ENCODE measurements at regions not wholly inside any gene's neighbourhood (a gene's known extent, or its start where the extent isn't known, plus 50 kb on each side); places are given as distances from the start of the nearest gene placed in this dataset.

- no peak for TF ChIP-seq CTCF (IDR thresholded peaks at IDR 0.05; ENCODE audit: insufficient read depth, low read depth, low read length)
Observed at GRCh38 chr12:60195483-60195882, 599.7 kb downstream of the SLC16A7 start.

GRCh38 chr12:60196366-60196765 is 600.5 kb downstream of the SLC16A7 start:
- TF ChIP-seq CTCF (IDR thresholded peaks at IDR 0.05; ENCODE audit: insufficient read depth, low read depth, low read length) = no peak
- no peak for DNase-seq (ENCODE audit: low read depth)
- H3K4me3 ChIP-seq (ENCODE audit: low read depth, low read length) = no peak overlapping the region

More at GRCh38 chr12:60195483-60195882, 599.7 kb downstream of the SLC16A7 start:
- H3K4me3 ChIP-seq (ENCODE audit: low read depth, low read length) = no peak overlapping the region
- no peak for DNase-seq (ENCODE audit: low read depth)

- DNase-seq (ENCODE audit: low read depth) = peak; percentile 62
- no peak for TF ChIP-seq CTCF (IDR thresholded peaks at IDR 0.05; ENCODE audit: insufficient read depth, low read depth, low read length)
- H3K4me3 ChIP-seq (ENCODE audit: low read depth, low read length) = no peak overlapping the region
Observed at GRCh38 chr12:60197589-60197988, 601.8 kb downstream of the SLC16A7 start.

- peak; percentile 25 for DNase-seq (ENCODE audit: low read depth)
- TF ChIP-seq CTCF (IDR thresholded peaks at IDR 0.05; ENCODE audit: insufficient read depth, low read depth, low read length) = no peak
- H3K4me3 ChIP-seq (ENCODE audit: low read depth, low read length) = no peak overlapping the region
Observed at GRCh38 chr12:60201891-60202290, 606.1 kb downstream of the SLC16A7 start.

- H3K4me3 ChIP-seq (ENCODE audit: low read depth, low read length) = no peak overlapping the region
- DNase-seq (ENCODE audit: low read depth) = no peak
- TF ChIP-seq CTCF (IDR thresholded peaks at IDR 0.05; ENCODE audit: insufficient read depth, low read depth, low read length) = no peak
Observed at GRCh38 chr12:60205500-60205899, 609.7 kb downstream of the SLC16A7 start.

- no peak for TF ChIP-seq CTCF (IDR thresholded peaks at IDR 0.05; ENCODE audit: insufficient read depth, low read depth, low read length)
- DNase-seq (ENCODE audit: low read depth) = no peak
- H3K4me3 ChIP-seq (ENCODE audit: low read depth, low read length) = no peak overlapping the region
Observed at GRCh38 chr12:60209521-60209920, 613.7 kb downstream of the SLC16A7 start.

GRCh38 chr12:60209933-60210332 is 614.1 kb downstream of the SLC16A7 start:
- no peak for TF ChIP-seq CTCF (IDR thresholded peaks at IDR 0.05; ENCODE audit: insufficient read depth, low read depth, low read length)
- DNase-seq (ENCODE audit: low read depth) = no peak
- no peak overlapping the region for H3K4me3 ChIP-seq (ENCODE audit: low read depth, low read length)
